Stimulated activated naive B cell treated with anti-CD40 and anti-IgM and Interleukin-4, amounts not matched to agents 10 μg/mL and 1 μg/mL and 100 μg/mL, for 72 hours (primary cell): ENCODE measurements at regions not wholly inside any gene's neighbourhood (a gene's known extent, or its start where the extent isn't known, plus 50 kb on each side); places are given as distances from the start of the nearest gene placed in this dataset.

ENCODE experiments used
- ATAC-seq, 2 donors: fragments of 150-1000 bp; cut with Tn5 transposase; replicated peaks; 2 replicates each; pipeline ENCODE4 v1.10.0; 2021; ENCODE audit warnings: moderate library complexity in 1 of 2
- DNase-seq: peaks from one replicate; pipeline ENCODE4 v3.0.0; 2021
- H3K27ac Mint-ChIP-seq: one replicate; pipeline ENCODE4 v1.8.0; 2022; ENCODE audit warnings: mild to moderate bottlenecking, mixed read lengths
- H3K27me3 Mint-ChIP-seq, 2 donors: one replicate each; pipeline ENCODE4 v1.8.0; 2022; ENCODE audit warnings: mixed read lengths in 2 of 2
- H3K36me3 Mint-ChIP-seq, 2 donors: one replicate each; pipeline ENCODE4 v1.8.0; 2022; ENCODE audit warnings: mixed read lengths in 2 of 2, mild to moderate bottlenecking in 1 of 2
- H3K4me1 Mint-ChIP-seq, 2 donors: one replicate each; pipeline ENCODE4 v1.8.0; 2022; ENCODE audit warnings: mixed read lengths in 2 of 2, mild to moderate bottlenecking in 1 of 2
- H3K4me3 Mint-ChIP-seq, 2 donors: one replicate each; pipeline ENCODE4 v1.8.0; 2022; ENCODE audit warnings: mild to moderate bottlenecking in 2 of 2, mixed read lengths in 2 of 2, moderate library complexity in 1 of 2
- H3K9me3 Mint-ChIP-seq, 2 donors: one replicate each; pipeline ENCODE4 v1.8.0; 2022; ENCODE audit warnings: mixed read lengths in 2 of 2, mild to moderate bottlenecking in 1 of 2

GRCh38 chr9:136611606-136612005 lies 51.1 kb upstream of the EGFL7 start:
- H3K4me1 Mint-ChIP-seq, result peaks cover 8 to 14% of the 10 kb centered on the region in 2 donors
- H3K36me3 Mint-ChIP-seq, result no peaks in the 10 kb centered on the region
- no peaks in the 10 kb centered on the region for H3K9me3 Mint-ChIP-seq
- no peak overlapping the region for H3K27ac Mint-ChIP-seq
- ATAC-seq (no peak), DNase-seq (no peak)
- peaks cover 8 to 20% of the 10 kb centered on the region in 2 donors for H3K27me3 Mint-ChIP-seq
- H3K4me3 Mint-ChIP-seq, result no peak overlapping the region

- DNase-seq (no peak), ATAC-seq (no peak)
- Mint-ChIP-seq H3K36me3 (no peaks in the 10 kb centered on the region), H3K27ac (no peak overlapping the region), H3K27me3 (peaks cover 8 to 20% of the 10 kb centered on the region in 2 donors), H3K4me1 (peaks cover 7 to 10% of the 10 kb centered on the region in 2 donors), H3K4me3 (no peak overlapping the region), H3K9me3 (no peaks in the 10 kb centered on the region)
These were observed 51.6 kb upstream of the EGFL7 start for GRCh38 chr9:136611119-136611518.

- Mint-ChIP-seq H3K9me3 (no peaks in the 10 kb centered on the region), H3K36me3 (no peaks in the 10 kb centered on the region), H3K27ac (no peak overlapping the region), H3K4me1 (peaks cover 1 to 3% of the 10 kb centered on the region in 2 donors), H3K4me3 (no peak overlapping the region), H3K27me3 (peaks cover 12 to 25% of the 10 kb centered on the region in 2 donors)
- no peak for ATAC-seq
- DNase-seq, result no peak
These were observed 52.3 kb upstream of the EGFL7 start for GRCh38 chr9:136610426-136610825.

DNA sequence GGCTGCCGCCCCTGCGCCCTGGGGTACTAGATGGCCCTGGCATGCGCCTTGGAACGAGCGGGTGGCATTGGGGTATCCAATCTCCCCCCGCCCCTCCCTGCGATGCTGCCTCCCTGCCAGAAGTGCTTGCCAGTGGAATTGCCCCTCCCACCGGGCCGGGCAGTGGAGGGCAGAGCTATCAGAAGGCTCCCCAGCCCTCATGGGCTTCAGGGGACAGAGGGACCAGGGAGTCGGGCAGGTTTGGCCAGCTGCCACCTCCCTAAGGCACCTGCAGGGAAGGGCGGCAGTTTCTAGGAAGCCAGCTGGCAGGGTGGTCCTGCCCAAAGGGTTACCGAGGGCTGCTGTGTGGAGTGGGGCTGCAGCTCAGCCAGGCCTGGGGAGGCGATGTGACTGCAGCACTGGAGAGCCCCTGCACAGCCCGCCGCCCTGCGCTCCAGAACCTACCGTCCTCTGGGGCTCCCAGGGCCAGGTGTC lies 52.8 kb upstream of the EGFL7 start:
- no peak overlapping the region for H3K4me3 Mint-ChIP-seq
- peaks cover 0 to 1% of the 10 kb centered on the region in 2 donors for H3K4me1 Mint-ChIP-seq
- H3K27ac Mint-ChIP-seq, result no peak overlapping the region
- DNase-seq, result no peak
- peaks cover 17 to 31% of the 10 kb centered on the region in 2 donors for H3K27me3 Mint-ChIP-seq
- no peaks in the 10 kb centered on the region for H3K36me3 Mint-ChIP-seq
- ATAC-seq, result no peak
- H3K9me3 Mint-ChIP-seq, result no peaks in the 10 kb centered on the region

GRCh38 chr9:136609160-136609475 lies 53.6 kb upstream of the EGFL7 start:
- Mint-ChIP-seq H3K4me1 (peaks cover 2 to 3% of the 10 kb centered on the region in 2 donors), H3K36me3 (no peaks in the 10 kb centered on the region)

DNA sequence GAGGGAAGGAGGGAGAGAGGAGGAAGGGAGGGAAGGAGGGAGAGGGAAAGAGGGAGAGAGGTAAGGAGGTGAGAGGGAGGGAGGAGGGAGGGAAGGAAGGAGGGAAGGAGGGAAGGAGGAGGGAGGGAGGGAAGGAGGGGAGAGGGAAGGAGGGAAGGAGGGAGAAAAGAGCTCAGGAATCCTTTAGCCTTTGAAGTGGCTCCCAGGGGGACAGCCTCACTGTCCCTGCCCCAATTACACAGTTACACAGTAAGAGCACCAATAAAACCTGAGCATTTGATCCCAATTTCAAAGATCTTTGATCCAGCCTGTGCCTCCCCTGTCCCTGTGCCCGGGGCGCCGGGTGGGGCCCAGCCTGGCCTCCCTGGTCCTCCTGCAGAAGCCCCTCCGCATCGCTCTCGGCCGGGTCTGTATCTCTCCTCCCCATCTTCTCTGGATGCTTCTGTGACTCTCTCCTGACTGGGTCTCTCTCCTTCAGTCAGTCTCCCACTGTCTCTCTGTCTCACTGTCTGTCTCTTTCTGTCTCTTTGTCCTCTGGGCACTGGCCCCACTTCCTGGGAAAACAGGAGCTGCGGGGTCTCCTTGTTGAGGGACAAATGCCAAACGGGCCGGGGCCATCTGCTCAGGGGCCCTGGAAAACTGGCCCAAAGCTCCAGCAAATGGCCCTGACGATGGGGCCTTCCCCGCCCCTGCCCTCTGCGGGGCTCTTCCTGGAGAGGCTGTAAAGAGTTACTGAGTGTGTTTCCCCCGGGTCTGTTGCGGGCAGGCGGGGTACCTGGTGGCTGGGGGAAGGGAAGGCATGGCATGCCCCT lies 54.2 kb upstream of the EGFL7 start:
- DNase-seq (no peak), ATAC-seq (peak in 1 of 2 donors; percentile 27)
- Mint-ChIP-seq H3K27me3 (peaks cover 20 to 42% of the 10 kb centered on the region in 2 donors), H3K4me1 (peaks cover 3 to 7% of the 10 kb centered on the region in 2 donors), H3K27ac (peak overlapping the region; percentile 26), H3K9me3 (no peaks in the 10 kb centered on the region), H3K4me3 (no peak overlapping the region), H3K36me3 (no peaks in the 10 kb centered on the region)

More at GRCh38 chr9:136609160-136609475, 53.6 kb upstream of the EGFL7 start:
- Mint-ChIP-seq H3K27me3 (peaks cover 17 to 37% of the 10 kb centered on the region in 2 donors), H3K27ac (peak overlapping the region; percentile 26), H3K4me3 (no peak overlapping the region), H3K9me3 (no peaks in the 10 kb centered on the region)
- ATAC-seq, result no peak
- DNase-seq, result no peak

DNA sequence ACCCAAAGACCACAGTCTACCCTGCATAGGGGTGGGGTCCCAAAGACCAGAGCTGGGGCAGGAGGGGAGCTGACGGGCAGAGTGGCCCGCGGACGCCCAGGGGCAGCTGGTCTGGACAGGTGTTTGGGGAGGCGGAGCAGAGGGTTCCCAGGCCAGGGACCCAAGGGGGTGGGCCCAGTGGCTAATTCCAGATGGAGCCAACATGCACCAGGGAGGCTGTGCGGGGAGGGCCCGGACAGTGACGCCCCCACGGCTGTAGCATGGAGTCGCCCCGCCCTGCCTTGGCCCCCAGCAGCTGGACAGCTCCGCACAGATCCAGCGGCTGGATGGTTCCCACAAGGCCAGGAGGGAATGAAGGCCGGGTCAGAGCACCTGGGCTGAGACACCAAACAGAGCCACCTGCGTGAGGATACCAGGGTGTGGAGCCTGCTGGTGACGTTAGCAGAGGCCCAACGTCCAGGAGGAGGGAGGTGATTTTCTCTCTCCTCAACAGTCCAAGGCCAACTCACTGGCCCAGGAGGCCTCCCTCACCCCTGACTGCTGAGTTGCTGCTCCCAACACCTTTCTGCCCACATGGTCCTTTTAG lies 55.3 kb upstream of the EGFL7 start:
- Mint-ChIP-seq H3K4me3 (no peak overlapping the region), H3K27ac (peak overlapping the region; percentile 9), H3K27me3 (peaks cover 21 to 50% of the 10 kb centered on the region in 2 donors), H3K4me1 (peaks cover 3 to 16% of the 10 kb centered on the region in 2 donors), H3K9me3 (no peaks in the 10 kb centered on the region), H3K36me3 (no peaks in the 10 kb centered on the region)
- ATAC-seq (no peak), DNase-seq (no peak)

- Mint-ChIP-seq H3K4me3 (no peak overlapping the region), H3K36me3 (no peaks in the 10 kb centered on the region), H3K27me3 (peaks cover 21 to 50% of the 10 kb centered on the region in 2 donors), H3K9me3 (no peaks in the 10 kb centered on the region), H3K4me1 (peaks cover 6 to 23% of the 10 kb centered on the region in 2 donors), H3K27ac (no peak overlapping the region)
- no peak for ATAC-seq
- no peak for DNase-seq
These were observed 55.9 kb upstream of the EGFL7 start for GRCh38 chr9:136606687-136607333.

- DNase-seq (no peak), ATAC-seq (no peak)
- Mint-ChIP-seq H3K36me3 (no peaks in the 10 kb centered on the region), H3K9me3 (no peaks in the 10 kb centered on the region), H3K27me3 (peaks cover 23 to 50% of the 10 kb centered on the region in 2 donors), H3K4me1 (peaks cover 6 to 25% of the 10 kb centered on the region in 2 donors), H3K27ac (no peak overlapping the region), H3K4me3 (no peak overlapping the region)
These were observed 56.6 kb upstream of the EGFL7 start for GRCh38 chr9:136605988-136606660.

DNA sequence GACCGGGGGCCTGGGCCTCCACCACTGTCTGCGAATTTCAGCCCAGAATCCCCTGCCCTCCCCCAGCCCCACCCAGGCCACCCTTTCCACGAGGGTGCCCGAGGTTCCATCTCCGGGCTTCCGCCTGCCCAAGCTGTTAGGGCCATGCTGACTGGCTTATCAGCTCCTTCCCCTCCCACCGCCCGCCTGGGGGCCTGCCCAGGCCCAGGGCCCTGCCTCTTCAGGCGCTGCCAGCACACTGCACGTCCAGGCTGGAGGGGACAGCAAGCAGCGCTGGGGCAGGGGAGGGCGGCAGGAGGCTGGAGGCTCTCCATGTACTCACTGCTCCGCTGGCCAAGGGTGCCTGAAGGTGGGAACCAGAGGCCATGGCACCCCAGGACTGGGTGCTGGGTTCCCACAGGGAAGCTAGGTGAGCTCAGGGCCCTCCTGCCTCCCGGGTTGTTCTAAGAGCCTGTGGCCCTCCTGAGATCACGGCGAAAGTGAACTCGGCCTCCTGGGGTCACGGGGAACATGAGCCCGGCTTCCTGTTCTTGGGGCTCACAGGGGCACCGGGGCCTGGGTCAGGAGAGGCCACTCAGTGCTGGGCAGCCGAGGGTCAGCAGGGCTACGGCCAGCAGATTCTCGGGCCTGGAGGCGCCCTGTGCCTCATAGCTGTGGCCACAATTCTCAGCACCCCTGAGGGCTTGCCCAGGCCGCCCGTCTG lies 57.7 kb upstream of the EGFL7 start:
- Mint-ChIP-seq H3K27ac (no peak overlapping the region), H3K4me3 (no peak overlapping the region), H3K4me1 (peaks cover 6 to 25% of the 10 kb centered on the region in 2 donors), H3K36me3 (no peaks in the 10 kb centered on the region), H3K9me3 (peaks cover 0 to 4% of the 10 kb centered on the region in 2 donors), H3K27me3 (peaks cover 29 to 57% of the 10 kb centered on the region in 2 donors)
- ATAC-seq (no peak), DNase-seq (no peak)

DNA sequence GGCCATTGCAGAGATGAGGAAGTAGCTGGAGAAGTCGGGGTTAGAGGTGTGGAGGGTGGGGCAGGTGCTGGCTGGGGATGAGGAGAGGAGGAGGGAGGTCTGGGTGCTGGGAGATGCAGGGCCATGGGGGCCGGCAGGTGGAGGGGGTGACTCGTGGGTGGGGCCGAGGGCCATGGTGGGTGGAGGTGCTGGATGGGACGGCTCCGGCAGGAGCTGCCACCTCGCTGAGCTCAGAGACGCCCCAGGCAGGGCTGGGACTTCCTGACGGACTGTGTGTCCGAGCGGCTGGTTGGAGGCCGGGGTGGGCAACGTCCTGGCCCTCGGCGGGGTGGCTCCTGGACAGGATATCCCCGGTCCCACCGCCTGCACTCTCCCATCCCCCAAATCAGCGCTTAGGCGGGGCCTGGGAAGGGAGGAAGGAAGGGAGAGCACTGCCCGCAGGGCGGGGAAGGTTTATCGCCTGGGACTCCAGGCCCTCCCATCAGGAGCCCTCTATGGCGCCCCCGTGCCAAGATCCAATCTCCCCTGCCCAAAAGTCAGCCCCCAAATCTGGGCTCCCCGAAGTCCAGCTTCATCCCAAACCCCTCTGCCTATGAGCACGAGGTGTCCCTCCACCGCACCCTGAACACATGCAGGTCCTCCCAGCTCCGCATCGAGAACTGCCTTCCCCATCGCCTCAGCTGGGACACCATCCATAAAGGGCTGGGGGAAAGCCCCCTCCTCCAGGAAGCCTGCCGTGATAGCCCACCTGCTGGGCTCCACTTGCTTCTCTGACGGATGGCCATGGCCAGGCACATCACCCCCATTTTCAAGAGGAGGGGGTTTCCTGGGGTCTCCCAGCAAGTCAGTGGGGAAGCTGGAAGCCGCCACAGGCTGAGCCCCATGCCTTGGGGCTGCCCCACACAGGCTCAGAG lies 58.3 kb upstream of the NOTCH1 start:
- ATAC-seq (no peak), DNase-seq (no peak)
- Mint-ChIP-seq H3K27me3 (peaks cover 33 to 54% of the 10 kb centered on the region in 2 donors), H3K36me3 (no peaks in the 10 kb centered on the region), H3K4me3 (no peak overlapping the region), H3K4me1 (peaks cover 6 to 25% of the 10 kb centered on the region in 2 donors), H3K27ac (no peak overlapping the region), H3K9me3 (peaks cover 0 to 4% of the 10 kb centered on the region in 2 donors)

DNA sequence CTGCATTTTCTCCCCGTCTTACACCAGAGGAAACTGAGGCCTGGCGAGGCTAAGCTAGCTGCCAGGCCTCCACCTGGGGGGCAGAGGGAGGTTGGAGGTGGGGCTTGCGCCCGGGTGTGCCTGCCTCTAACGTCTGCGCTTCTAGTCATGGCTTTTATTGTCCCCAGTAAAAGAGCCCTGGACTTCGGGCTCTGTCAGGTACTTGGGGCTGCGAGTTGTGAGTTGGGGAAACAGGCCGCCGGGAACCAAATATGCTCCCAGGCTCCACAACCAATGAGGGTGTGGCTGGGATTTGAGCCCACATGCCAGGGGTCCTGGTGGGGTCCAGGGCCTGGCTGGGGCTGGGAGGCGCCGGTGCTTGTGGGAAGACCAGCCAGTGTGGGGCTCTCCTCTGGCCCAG lies 57.4 kb upstream of the NOTCH1 start:
- peaks cover 35 to 50% of the 10 kb centered on the region in 2 donors for H3K27me3 Mint-ChIP-seq
- peaks cover 6 to 25% of the 10 kb centered on the region in 2 donors for H3K4me1 Mint-ChIP-seq
- no peak overlapping the region for H3K27ac Mint-ChIP-seq
- DNase-seq (no peak), ATAC-seq (no peak)
- no peak overlapping the region for H3K4me3 Mint-ChIP-seq
- H3K9me3 Mint-ChIP-seq, result peaks cover 0 to 4% of the 10 kb centered on the region in 2 donors
- H3K36me3 Mint-ChIP-seq, result no peaks in the 10 kb centered on the region
